NT2/D1 (cell line): ENCODE measurements at regions not wholly inside any gene's neighbourhood (a gene's known extent, or its start where the extent isn't known, plus 50 kb on each side); places are given as distances from the start of the nearest gene placed in this dataset.

Experiments used
- SUZ12 ChIP-seq: IDR thresholded peaks from 2 replicates; pipeline ENCODE4 v1.6.1; 2011; ENCODE audit not compliant: insufficient read length, insufficient read depth; ENCODE audit errors: extremely low read depth
- YY1 ChIP-seq: IDR thresholded peaks from 2 replicates; pipeline ENCODE4 v1.6.1; 2011; ENCODE audit not compliant: insufficient read length, insufficient read depth
- ZNF274 ChIP-seq: IDR thresholded peaks from 2 replicates; pipeline ENCODE4 v1.6.1; 2011; ENCODE audit warnings: mild to moderate bottlenecking, low read depth, low read length

GRCh38 chr6:164000276-164000675 is 585.8 kb downstream of the QKI start:
- TF ChIP-seq YY1 (no peak), ZNF274 (no peak), SUZ12 (no peak)
